ENCODE measurements at regions not wholly inside any gene's neighbourhood (a gene's known extent, or its start where the extent isn't known, plus 50 kb on each side); places are given as distances from the start of the nearest gene placed in this dataset.

DNA sequence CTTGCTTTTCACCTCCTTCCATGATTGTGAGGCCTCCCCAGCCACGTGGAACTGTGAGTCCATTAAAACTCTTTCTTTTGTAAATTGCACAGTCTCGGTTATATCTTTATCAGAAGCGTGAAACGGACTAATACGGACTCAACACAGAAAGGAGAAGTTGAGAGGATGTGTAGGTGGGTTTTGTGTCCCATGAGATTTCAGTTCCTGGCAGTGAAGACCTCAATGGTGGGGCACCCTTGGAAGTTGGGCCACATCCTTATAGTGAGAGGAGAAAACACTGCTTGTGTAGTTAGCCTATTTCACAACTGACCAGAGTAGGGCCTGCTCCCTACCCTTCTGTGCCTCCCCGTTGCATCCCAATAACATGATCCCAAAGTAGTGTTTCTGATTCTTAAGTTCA lies 98.9 kb upstream of the TNC start:
- TF ChIP-seq, protein P1, sequence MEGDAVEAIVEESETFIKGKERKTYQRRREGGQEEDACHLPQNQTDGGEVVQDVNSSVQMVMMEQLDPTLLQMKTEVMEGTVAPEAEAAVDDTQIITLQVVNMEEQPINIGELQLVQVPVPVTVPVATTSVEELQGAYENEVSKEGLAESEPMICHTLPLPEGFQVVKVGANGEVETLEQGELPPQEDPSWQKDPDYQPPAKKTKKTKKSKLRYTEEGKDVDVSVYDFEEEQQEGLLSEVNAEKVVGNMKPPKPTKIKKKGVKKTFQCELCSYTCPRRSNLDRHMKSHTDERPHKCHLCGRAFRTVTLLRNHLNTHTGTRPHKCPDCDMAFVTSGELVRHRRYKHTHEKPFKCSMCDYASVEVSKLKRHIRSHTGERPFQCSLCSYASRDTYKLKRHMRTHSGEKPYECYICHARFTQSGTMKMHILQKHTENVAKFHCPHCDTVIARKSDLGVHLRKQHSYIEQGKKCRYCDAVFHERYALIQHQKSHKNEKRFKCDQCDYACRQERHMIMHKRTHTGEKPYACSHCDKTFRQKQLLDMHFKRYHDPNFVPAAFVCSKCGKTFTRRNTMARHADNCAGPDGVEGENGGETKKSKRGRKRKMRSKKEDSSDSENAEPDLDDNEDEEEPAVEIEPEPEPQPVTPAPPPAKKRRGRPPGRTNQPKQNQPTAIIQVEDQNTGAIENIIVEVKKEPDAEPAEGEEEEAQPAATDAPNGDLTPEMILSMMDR (IDR thresholded peaks at IDR 0.05), result no peak
- TF ChIP-seq POLR2A (IDR thresholded peaks at IDR 0.05), result no peak

Data from prostate gland (tissue), 2 donors.